Motor neuron (in vitro differentiated cells): ENCODE measurements at regions not wholly inside any gene's neighbourhood (a gene's known extent, or its start where the extent isn't known, plus 50 kb on each side); places are given as distances from the start of the nearest gene placed in this dataset.

Experiments used
- ATAC-seq, 8 experiments: fragments of 200-7000 bp; cut with Tn5 transposase; replicated peaks in 6 of 8; 2 replicates each; pipeline ENCODE4 v1.8.0; 2021; ENCODE audit warnings: mild to moderate bottlenecking in 8 of 8, moderate library complexity in 8 of 8
- H3K27ac ChIP-seq, 2 donors: fragments of 250-450 bp; sonication (Bioruptor Pico); 2 replicates each; pipeline ENCODE4 v1.9.0; 2021; ENCODE audit warnings: antibody characterized with exemption in 2 of 2, mild to moderate bottlenecking in 2 of 2, moderate library complexity in 1 of 2
- H3K4me1 ChIP-seq, 2 donors: fragments of 250-450 bp; sonication (Bioruptor Pico); replicated peaks in 1 of 2; 2 replicates each; pipeline ENCODE4 v1.6.1; 2021; ENCODE audit warnings: antibody characterized with exemption in 2 of 2, mild to moderate bottlenecking in 2 of 2, moderate library complexity in 1 of 2
- H3K4me3 ChIP-seq, 5 donors: fragments of 250-450 bp; sonication (Bioruptor Pico); 2 replicates each; pipeline ENCODE4 v1.9.0; 2021; ENCODE audit warnings: antibody characterized with exemption in 5 of 5, mild to moderate bottlenecking in 5 of 5, moderate library complexity in 4 of 5
- WGBS, 10 experiments: fragments of 450-650 bp; shearing (Covaris generic); methylation state at CpG; one replicate each; pipeline ENCODE4 v1.0.0; 2022; 5-methylcytosine and 5-hydroxymethylcytosine counted together
- in situ Hi-C, 9 experiments: fragments of 400-800 bp; cut with MboI; loops; one replicate each; pipeline ENCODE4 v1.15.0; 2021; ENCODE audit warnings: low sequenced_read_pairs in 9 of 9, low pct_unique_long_range_greater_than_20kb in 2 of 9; ENCODE audit not compliant: unreplicated experiment in 9 of 9

- in situ Hi-C loops: no loop called here
- no peak for ATAC-seq
- no peak overlapping the region for H3K4me3 ChIP-seq
- no peak overlapping the region for H3K27ac ChIP-seq
- H3K4me1 ChIP-seq: peaks cover 0 to 6% of the 10 kb centered on the region in 2 donors
- WGBS, 10 experiments: 27 to 90% (median 60%) methylated on average over 1 to 5 of the region's 6 CpGs; no CpG with 5 or more reads in 3 of the 10 experiments
These were observed 66.6 kb upstream of the ID2 start for GRCh38 chr2:8615252-8615575.

- no peak for ATAC-seq
- H3K4me1 ChIP-seq: peaks cover 0 to 6% of the 10 kb centered on the region in 2 donors
- H3K4me3 ChIP-seq: no peak overlapping the region
- in situ Hi-C loops: no loop called here
- 72 to 100% (median 93%) methylated on average over 1 to 8 of the region's 14 CpGs; no CpG with 5 or more reads in 1 of the 10 experiments for WGBS, 10 experiments
- no peak overlapping the region for H3K27ac ChIP-seq
These were observed 66.1 kb upstream of the ID2 start for GRCh38 chr2:8615576-8616281.

- no peak for ATAC-seq
- Histone ChIP-seq H3K27ac (no peak overlapping the region), H3K4me1 (peaks cover 0 to under 1% of the 10 kb centered on the region in 2 donors), H3K4me3 (no peak overlapping the region)
- in situ Hi-C loops: no loop called here
- WGBS, 10 experiments: 43 to 90% (median 78%) methylated on average over 2 to 7 of the region's 12 CpGs; no CpG with 5 or more reads in 6 of the 10 experiments
These were observed 64.8 kb upstream of the ID2 start for GRCh38 chr2:8617048-8617447.

- Histone ChIP-seq H3K4me1 (no peaks in the 10 kb centered on the region), H3K27ac (no peak overlapping the region), H3K4me3 (no peak overlapping the region)
- WGBS, 10 experiments: 45 to 100% (median 83%) methylated on average over 1 to 7 of the region's 8 CpGs; no CpG with 5 or more reads in 1 of the 10 experiments
- no peak for ATAC-seq
- in situ Hi-C loops: no loop called here
These were observed 64.3 kb upstream of the ID2 start for GRCh38 chr2:8617590-8617989.

GRCh38 chr2:8619071-8619470 is 62.8 kb upstream of the ID2 start:
- H3K4me3 ChIP-seq: no peak overlapping the region
- in situ Hi-C loops: no loop called here
- 100% methylated on average over 1 of the region's 5 CpGs; no CpG with 5 or more reads in 9 of the 10 experiments for WGBS, 10 experiments
- no peak for ATAC-seq
- no peak overlapping the region for H3K27ac ChIP-seq
- H3K4me1 ChIP-seq: no peaks in the 10 kb centered on the region

- Histone ChIP-seq H3K27ac (no peak overlapping the region), H3K4me3 (no peak overlapping the region), H3K4me1 (no peaks in the 10 kb centered on the region)
- 25 to 100% (median 96%) methylated on average over 1 to 6 of the region's 7 CpGs for WGBS, 10 experiments
- ATAC-seq: no peak
- in situ Hi-C loops: no loop called here
These were observed 61.1 kb upstream of the ID2 start for GRCh38 chr2:8620611-8621382.

- no peaks in the 10 kb centered on the region for H3K4me1 ChIP-seq
- no peak overlapping the region for H3K27ac ChIP-seq
- in situ Hi-C loops: no loop called here
- ATAC-seq: no peak
- no peak overlapping the region for H3K4me3 ChIP-seq
- WGBS, 10 experiments: no CpG with 5 or more reads among the region's 7 CpGs
These were observed 59.5 kb upstream of the ID2 start for GRCh38 chr2:8622199-8622911.

GRCh38 chr2:8622924-8623465 is 58.9 kb upstream of the ID2 start:
- Histone ChIP-seq H3K27ac (no peak overlapping the region), H3K4me3 (no peak overlapping the region), H3K4me1 (no peaks in the 10 kb centered on the region)
- WGBS, 10 experiments: 40 to 81% (median 51%) methylated on average over 1 to 7 of the region's 13 CpGs; no CpG with 5 or more reads in 7 of the 10 experiments
- no peak for ATAC-seq
- in situ Hi-C loops: no loop called here

GRCh38 chr2:8623576-8623957 is 58.3 kb upstream of the ID2 start:
- no peak overlapping the region for H3K27ac ChIP-seq
- WGBS, 10 experiments: 67 to 90% methylated on average over 2 to 3 of the region's 12 CpGs; no CpG with 5 or more reads in 8 of the 10 experiments
- in situ Hi-C loops: no loop called here
- H3K4me1 ChIP-seq: no peaks in the 10 kb centered on the region
- no peak overlapping the region for H3K4me3 ChIP-seq
- no peak for ATAC-seq

GRCh38 chr2:8623958-8624591 is 57.8 kb upstream of the ID2 start:
- no peak for ATAC-seq
- in situ Hi-C loops: no loop called here
- Histone ChIP-seq H3K4me3 (no peak overlapping the region), H3K4me1 (no peaks in the 10 kb centered on the region), H3K27ac (no peak overlapping the region)
- WGBS, 10 experiments: 40 to 100% (median 84%) methylated on average over 1 to 4 of the region's 11 CpGs; no CpG with 5 or more reads in 2 of the 10 experiments

- no peak for ATAC-seq
- 66 to 90% (median 78%) methylated on average over 1 to 10 of the region's 14 CpGs; no CpG with 5 or more reads in 2 of the 10 experiments for WGBS, 10 experiments
These were observed 56.9 kb upstream of the ID2 start for GRCh38 chr2:8624855-8625398.

GRCh38 chr2:8625399-8626300 is 56.2 kb upstream of the ID2 start:
- Histone ChIP-seq H3K27ac (no peak overlapping the region), H3K4me3 (no peak overlapping the region), H3K4me1 (no peaks in the 10 kb centered on the region)
- ATAC-seq: no peak
- in situ Hi-C loops: no loop called here
- WGBS, 10 experiments: 0 to 100% (median 75%) methylated on average over 1 to 4 of the region's 24 CpGs; no CpG with 5 or more reads in 5 of the 10 experiments

More at GRCh38 chr2:8624855-8625398, 56.9 kb upstream of the ID2 start:
- in situ Hi-C loops: no loop called here
- Histone ChIP-seq H3K27ac (no peak overlapping the region), H3K4me1 (no peaks in the 10 kb centered on the region), H3K4me3 (no peak overlapping the region)
